Stomach smooth muscle (tissue), 2 donors: ENCODE measurements at regions not wholly inside any gene's neighbourhood (a gene's known extent, or its start where the extent isn't known, plus 50 kb on each side); places are given as distances from the start of the nearest gene placed in this dataset.
A peak's percentile ranks its signal among the peaks of the same experiment; 100 is the strongest.

Experiments
- H3K27ac ChIP-seq: one replicate; pipeline ENCODE4 v1.7.0; 2013; ENCODE audit warnings: mild to moderate bottlenecking, low read length, inconsistent platforms
- H3K27me3 ChIP-seq, 2 donors: one replicate each; pipeline ENCODE4 v1.7.0; 2013; ENCODE audit warnings: low read length in 2 of 2; ENCODE audit not compliant: insufficient read depth in 2 of 2, control insufficient read depth in 1 of 2
- H3K36me3 ChIP-seq, 2 donors: one replicate each; pipeline ENCODE4 v1.7.0; 2013; ENCODE audit warnings: low read length in 2 of 2; ENCODE audit not compliant: control insufficient read depth in 2 of 2, insufficient read depth in 2 of 2
- H3K4me1 ChIP-seq: one replicate; pipeline ENCODE4 v1.7.0; 2013; ENCODE audit warnings: low read length; ENCODE audit not compliant: control insufficient read depth, insufficient read depth
- H3K4me3 ChIP-seq, 2 donors: one replicate each; pipeline ENCODE4 v1.7.0; 2013; ENCODE audit warnings: low read length in 2 of 2
- H3K9ac ChIP-seq, 2 donors: one replicate each; pipeline ENCODE4 v1.7.0; 2013; ENCODE audit warnings: low read length in 2 of 2, mild to moderate bottlenecking in 1 of 2
- H3K9me3 ChIP-seq, 2 donors: one replicate each; pipeline ENCODE4 v1.7.0; 2013; ENCODE audit warnings: low read length in 2 of 2; ENCODE audit not compliant: control insufficient read depth in 2 of 2
- donor health status: healthy.
- donor health status: Pancreatic carcinoma.

- H3K36me3 ChIP-seq = no peaks in the 10 kb centered on the region
- no peaks in the 10 kb centered on the region for H3K9me3 ChIP-seq
- no peaks in the 10 kb centered on the region for H3K27me3 ChIP-seq
- no peak overlapping the region for H3K4me3 ChIP-seq
- no peak overlapping the region for H3K27ac ChIP-seq
- no peak overlapping the region for H3K9ac ChIP-seq
- peaks cover 16% of the 10 kb centered on the region for H3K4me1 ChIP-seq
Measured at GRCh38 chr6:47151232-47151898, 109.2 kb upstream of the ADGRF1 start.

DNA sequence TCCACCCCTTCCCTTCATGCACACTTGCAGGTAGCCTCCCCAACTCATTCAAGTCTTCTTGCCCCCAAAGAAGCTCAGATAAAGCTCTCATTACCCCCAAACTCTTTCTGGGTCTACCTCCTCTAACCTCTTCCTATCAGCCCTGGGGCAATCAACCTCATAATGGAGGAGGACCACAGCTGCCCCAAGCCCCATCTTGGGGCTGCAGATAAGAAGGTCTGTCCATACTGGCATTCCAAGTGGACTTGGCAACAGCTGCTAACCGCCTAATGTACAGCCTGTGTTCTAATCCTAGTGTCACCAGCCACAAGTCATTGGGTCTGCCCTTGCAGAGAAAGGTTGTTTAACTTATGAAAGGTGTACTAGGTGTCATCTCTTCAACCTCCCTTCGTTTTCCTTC, 107.4 kb upstream of the ADGRF1 start:
- no peaks in the 10 kb centered on the region for H3K36me3 ChIP-seq
- no peak overlapping the region for H3K4me3 ChIP-seq
- H3K4me1 ChIP-seq = peaks cover 21% of the 10 kb centered on the region
- no peak overlapping the region for H3K27ac ChIP-seq
- no peaks in the 10 kb centered on the region for H3K27me3 ChIP-seq
- no peaks in the 10 kb centered on the region for H3K9me3 ChIP-seq
- no peak overlapping the region for H3K9ac ChIP-seq

DNA sequence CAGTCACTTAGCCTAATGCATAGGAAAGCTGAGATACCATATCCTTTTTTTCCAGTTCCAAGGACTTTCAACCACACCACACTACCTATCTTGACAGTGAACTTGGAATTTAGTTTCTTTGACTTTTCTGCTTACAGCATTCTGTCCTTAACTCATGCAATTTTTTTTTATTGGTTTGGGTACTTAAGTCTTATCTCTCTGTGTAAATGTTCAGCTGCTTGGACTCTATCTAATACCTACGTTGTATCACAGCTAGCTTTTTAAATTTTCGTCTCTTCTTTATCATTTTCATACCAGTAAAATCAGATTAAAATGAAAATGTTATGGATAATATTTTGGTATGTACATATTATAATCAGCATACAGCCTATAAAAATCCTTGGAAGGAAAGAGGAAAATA, 106.9 kb upstream of the ADGRF1 start:
- H3K9ac ChIP-seq = no peak overlapping the region
- H3K4me3 ChIP-seq = no peak overlapping the region
- H3K9me3 ChIP-seq = no peaks in the 10 kb centered on the region
- H3K4me1 ChIP-seq = peaks cover 21% of the 10 kb centered on the region
- H3K36me3 ChIP-seq = no peaks in the 10 kb centered on the region
- H3K27me3 ChIP-seq = no peaks in the 10 kb centered on the region
- H3K27ac ChIP-seq = no peak overlapping the region

DNA sequence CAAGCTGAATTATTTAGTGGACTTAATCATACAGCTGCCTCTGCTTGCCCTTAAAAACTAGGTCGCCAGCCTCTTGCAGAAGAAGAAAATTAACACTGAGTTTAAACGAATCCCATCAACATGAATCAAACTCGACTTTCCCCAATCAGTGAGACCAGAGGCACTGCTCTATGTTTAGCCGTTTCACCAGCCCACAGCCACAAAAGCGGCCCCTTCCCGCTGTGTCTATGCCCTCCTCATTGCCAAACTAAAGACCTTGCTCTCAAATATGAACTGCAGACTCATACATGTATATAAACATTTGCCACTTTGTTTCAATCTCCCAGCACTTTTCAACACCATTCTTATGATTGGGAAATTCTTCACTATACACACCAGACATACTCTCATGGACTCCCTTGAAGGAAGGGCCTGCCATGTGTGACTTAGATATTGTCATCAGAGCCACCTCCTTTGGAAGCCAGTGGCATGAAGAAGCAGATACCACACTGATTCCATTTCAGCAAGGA, 105.8 kb upstream of the ADGRF1 start:
- H3K36me3 ChIP-seq = no peaks in the 10 kb centered on the region
- no peak overlapping the region for H3K4me3 ChIP-seq
- peaks cover 21% of the 10 kb centered on the region for H3K4me1 ChIP-seq
- H3K27me3 ChIP-seq = no peaks in the 10 kb centered on the region
- peak overlapping the region; percentile 56 for H3K27ac ChIP-seq
- H3K9ac ChIP-seq = no peak overlapping the region
- H3K9me3 ChIP-seq = no peaks in the 10 kb centered on the region

- Histone ChIP-seq H3K27ac (peak overlapping the region; percentile 56), H3K9ac (no peak overlapping the region)
Measured at GRCh38 chr6:47147175-47147727, 105.1 kb upstream of the ADGRF1 start.

DNA sequence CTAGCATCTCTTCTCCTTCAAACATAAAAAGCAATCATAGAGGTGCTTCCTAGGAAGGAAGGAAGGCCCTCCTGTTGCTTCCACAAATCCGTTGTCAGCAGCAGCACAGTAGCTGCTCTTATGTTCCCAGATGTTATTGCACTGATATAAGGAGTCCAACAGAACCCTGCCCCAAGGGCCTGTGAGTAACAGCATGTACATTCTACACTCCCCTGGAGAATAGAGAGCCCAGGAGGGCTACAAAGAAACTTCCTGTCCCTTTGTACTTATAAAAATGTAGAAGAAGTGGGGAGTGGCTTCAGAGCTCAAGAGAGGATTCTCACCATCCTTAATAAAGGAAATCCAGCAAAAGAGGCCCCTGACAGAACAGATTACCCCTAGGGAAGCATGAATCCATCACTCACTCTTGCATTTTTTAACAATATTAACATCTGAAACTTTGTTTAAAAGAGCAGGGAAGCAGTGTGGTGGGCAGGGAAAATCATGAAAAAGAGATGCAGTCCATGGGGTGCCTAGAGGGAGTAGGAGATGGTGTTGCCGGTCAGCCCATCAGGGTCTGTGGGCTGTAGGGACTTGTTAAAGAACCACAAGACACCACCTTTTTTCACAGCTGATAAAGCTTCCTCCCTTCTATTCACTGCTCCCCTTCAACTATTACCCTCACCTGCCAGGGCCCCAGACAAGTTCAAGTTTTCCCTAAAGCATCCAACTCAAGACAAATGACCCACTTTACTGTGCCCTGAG, 104.5 kb upstream of the ADGRF1 start:
- Histone ChIP-seq H3K9me3 (no peaks in the 10 kb centered on the region), H3K27ac (peak overlapping the region; percentile 56), H3K36me3 (no peaks in the 10 kb centered on the region), H3K27me3 (no peaks in the 10 kb centered on the region), H3K9ac (no peak overlapping the region), H3K4me1 (peaks cover 21% of the 10 kb centered on the region), H3K4me3 (peak overlapping the region in 1 of 2 donors; percentile 4)

More at GRCh38 chr6:47147175-47147727, 105.1 kb upstream of the ADGRF1 start:
- H3K9me3 ChIP-seq = no peaks in the 10 kb centered on the region
- no peaks in the 10 kb centered on the region for H3K36me3 ChIP-seq
- H3K4me3 ChIP-seq = peak overlapping the region in 1 of 2 donors; percentile 4
- H3K27me3 ChIP-seq = no peaks in the 10 kb centered on the region
- peaks cover 21% of the 10 kb centered on the region for H3K4me1 ChIP-seq

GRCh38 chr6:47145212-47145611, 103.1 kb upstream of the ADGRF1 start:
- Histone ChIP-seq H3K9ac (no peak overlapping the region), H3K4me1 (peaks cover 21% of the 10 kb centered on the region), H3K27me3 (no peaks in the 10 kb centered on the region), H3K36me3 (no peaks in the 10 kb centered on the region), H3K9me3 (no peaks in the 10 kb centered on the region), H3K27ac (no peak overlapping the region), H3K4me3 (no peak overlapping the region)

DNA sequence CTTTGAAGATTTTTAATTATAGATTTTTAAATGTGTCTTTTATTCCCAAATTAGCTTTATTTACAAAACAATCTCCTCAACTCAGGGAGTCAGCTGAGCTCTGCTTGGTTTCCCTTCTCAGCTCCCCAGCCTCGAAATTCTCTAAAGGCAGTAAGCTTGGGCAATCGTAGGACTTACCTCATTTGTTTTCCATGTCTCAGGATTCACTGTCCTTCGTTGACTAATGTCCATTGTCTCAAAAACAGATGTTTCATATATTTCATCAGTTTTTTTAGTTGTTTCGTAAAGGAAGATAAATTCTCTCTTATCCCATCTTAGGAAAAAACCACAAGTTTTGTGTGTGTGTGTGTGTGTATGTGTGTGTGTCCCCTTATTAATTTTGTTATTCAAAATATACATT, 102.2 kb upstream of the ADGRF1 start:
- Histone ChIP-seq H3K36me3 (no peaks in the 10 kb centered on the region), H3K9me3 (no peaks in the 10 kb centered on the region), H3K27me3 (no peaks in the 10 kb centered on the region), H3K4me1 (peaks cover 21% of the 10 kb centered on the region), H3K4me3 (no peak overlapping the region), H3K9ac (no peak overlapping the region), H3K27ac (no peak overlapping the region)

GRCh38 chr6:47141963-47142362, 99.8 kb upstream of the ADGRF1 start:
- peaks cover 11% of the 10 kb centered on the region for H3K4me1 ChIP-seq
- no peak overlapping the region for H3K4me3 ChIP-seq
- no peaks in the 10 kb centered on the region for H3K27me3 ChIP-seq
- H3K36me3 ChIP-seq = no peaks in the 10 kb centered on the region
- no peaks in the 10 kb centered on the region for H3K9me3 ChIP-seq
- no peak overlapping the region for H3K9ac ChIP-seq
- H3K27ac ChIP-seq = no peak overlapping the region

GRCh38 chr6:47141171-47141570, 99.0 kb upstream of the ADGRF1 start:
- Histone ChIP-seq H3K27me3 (no peaks in the 10 kb centered on the region), H3K4me1 (peaks cover 3% of the 10 kb centered on the region), H3K4me3 (no peak overlapping the region), H3K27ac (no peak overlapping the region), H3K9me3 (no peaks in the 10 kb centered on the region), H3K36me3 (no peaks in the 10 kb centered on the region), H3K9ac (no peak overlapping the region)

GRCh38 chr6:47138046-47138445, 95.9 kb upstream of the ADGRF1 start:
- no peaks in the 10 kb centered on the region for H3K27me3 ChIP-seq
- H3K36me3 ChIP-seq = no peaks in the 10 kb centered on the region

More at GRCh38 chr6:47138046-47138445, 95.9 kb upstream of the ADGRF1 start:
- H3K9ac ChIP-seq = no peak overlapping the region
- no peak overlapping the region for H3K4me3 ChIP-seq
- no peaks in the 10 kb centered on the region for H3K9me3 ChIP-seq
- no peak overlapping the region for H3K27ac ChIP-seq
- H3K4me1 ChIP-seq = peaks cover 10% of the 10 kb centered on the region
